Lower lobe of right lung (tissue), 2 donors: ENCODE measurements at regions not wholly inside any gene's neighbourhood (a gene's known extent, or its start where the extent isn't known, plus 50 kb on each side); places are given as distances from the start of the nearest gene placed in this dataset.

ENCODE experiments used
- ATAC-seq, 2 donors: fragments of 200-7000 bp; cut with Tn5 transposase; one replicate each; pipeline ENCODE4 v1.9.1; 2020 to 2022; ENCODE audit warnings: mild to moderate bottlenecking in 2 of 2, moderate library complexity in 2 of 2
- DNase-seq: peaks from one replicate; pipeline ENCODE4 v3.0.0-alpha.2; 2020
- H3K27ac ChIP-seq: fragments of 200-600 bp; one replicate; pipeline ENCODE4 v1.8.0; 2022
- H3K27me3 ChIP-seq: fragments of 200-600 bp; one replicate; pipeline ENCODE4 v1.8.0; 2022; ENCODE audit warnings: low read depth
- H3K36me3 ChIP-seq: fragments of 200-600 bp; one replicate; pipeline ENCODE4 v1.8.0; 2022; ENCODE audit warnings: mild to moderate bottlenecking
- H3K4me1 ChIP-seq: fragments of 200-600 bp; one replicate; pipeline ENCODE4 v1.8.0; 2022
- H3K4me3 ChIP-seq: fragments of 200-600 bp; one replicate; pipeline ENCODE4 v1.8.0; 2022; ENCODE audit warnings: mild to moderate bottlenecking
- H3K9me3 ChIP-seq: fragments of 200-600 bp; one replicate; pipeline ENCODE4 v1.8.0; 2022
- intact Hi-C: fragments of 100-400 bp; cut with DNase I; formaldehyde crosslinking; loops from one replicate; pipeline ENCODE4 v1.11.0; 2022
- TF ChIP-seq, protein P1 (sequence below): fragments of 200-600 bp; IDR thresholded peaks from one replicate; pipeline ENCODE4 v1.8.0; 2022; ENCODE audit warnings: antibody characterized with exemption, mild to moderate bottlenecking
- donor health status: DM: no; HTN: yes; CAD: no; lungs with severe emphysema.

DNA sequence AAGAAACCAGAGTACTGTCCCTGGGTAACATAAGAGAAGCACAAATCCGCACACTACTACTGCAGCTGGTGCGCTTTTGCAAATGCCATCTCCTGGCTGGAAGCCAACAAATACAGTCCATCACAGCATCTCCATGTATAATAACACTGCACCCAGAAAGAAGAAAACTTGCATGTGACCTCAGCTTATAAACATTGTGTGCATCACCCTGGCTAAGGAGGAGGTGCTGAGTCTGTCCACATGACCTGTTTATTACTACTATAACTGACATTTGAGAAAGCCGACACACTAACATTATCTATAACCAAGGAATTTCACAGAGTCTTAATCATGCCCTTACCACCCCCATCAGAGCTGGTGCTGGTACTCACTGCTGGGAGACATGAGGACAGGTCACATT, 516.8 kb downstream of the CFAP47 start:
- no peaks in the 10 kb centered on the region for H3K4me1 ChIP-seq
- intact Hi-C loops = no loop called here
- ATAC-seq = no peak
- no peak overlapping the region for H3K27ac ChIP-seq
- DNase-seq = no peak
- TF ChIP-seq, protein P1, sequence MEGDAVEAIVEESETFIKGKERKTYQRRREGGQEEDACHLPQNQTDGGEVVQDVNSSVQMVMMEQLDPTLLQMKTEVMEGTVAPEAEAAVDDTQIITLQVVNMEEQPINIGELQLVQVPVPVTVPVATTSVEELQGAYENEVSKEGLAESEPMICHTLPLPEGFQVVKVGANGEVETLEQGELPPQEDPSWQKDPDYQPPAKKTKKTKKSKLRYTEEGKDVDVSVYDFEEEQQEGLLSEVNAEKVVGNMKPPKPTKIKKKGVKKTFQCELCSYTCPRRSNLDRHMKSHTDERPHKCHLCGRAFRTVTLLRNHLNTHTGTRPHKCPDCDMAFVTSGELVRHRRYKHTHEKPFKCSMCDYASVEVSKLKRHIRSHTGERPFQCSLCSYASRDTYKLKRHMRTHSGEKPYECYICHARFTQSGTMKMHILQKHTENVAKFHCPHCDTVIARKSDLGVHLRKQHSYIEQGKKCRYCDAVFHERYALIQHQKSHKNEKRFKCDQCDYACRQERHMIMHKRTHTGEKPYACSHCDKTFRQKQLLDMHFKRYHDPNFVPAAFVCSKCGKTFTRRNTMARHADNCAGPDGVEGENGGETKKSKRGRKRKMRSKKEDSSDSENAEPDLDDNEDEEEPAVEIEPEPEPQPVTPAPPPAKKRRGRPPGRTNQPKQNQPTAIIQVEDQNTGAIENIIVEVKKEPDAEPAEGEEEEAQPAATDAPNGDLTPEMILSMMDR = no peak
- H3K27me3 ChIP-seq = no peaks in the 10 kb centered on the region
- H3K36me3 ChIP-seq = no peaks in the 10 kb centered on the region
- no peak overlapping the region for H3K4me3 ChIP-seq
- no peaks in the 10 kb centered on the region for H3K9me3 ChIP-seq

DNA sequence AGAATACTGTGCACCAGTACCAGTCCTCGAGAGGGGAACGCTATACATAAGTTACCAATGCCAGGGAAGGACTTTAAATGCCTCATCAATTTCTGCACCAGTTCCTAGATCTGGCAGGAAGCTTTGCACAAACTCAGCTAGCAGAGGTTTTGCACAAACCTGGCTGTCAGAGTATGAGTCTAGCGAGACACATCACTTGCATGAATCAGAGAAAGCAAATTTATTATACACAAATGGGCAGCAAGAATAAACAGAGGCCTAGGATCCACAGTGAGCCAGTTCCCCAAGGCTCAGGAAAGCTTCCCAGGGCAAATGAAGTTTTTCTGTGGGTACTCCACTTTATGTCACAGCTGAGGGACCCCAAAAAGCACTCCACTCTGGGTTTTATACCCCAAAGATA, 523.5 kb downstream of the CFAP47 start:
- intact Hi-C loops = no loop called here
- Histone ChIP-seq H3K27ac (no peak overlapping the region), H3K4me1 (no peaks in the 10 kb centered on the region), H3K4me3 (no peak overlapping the region), H3K36me3 (no peaks in the 10 kb centered on the region), H3K27me3 (no peaks in the 10 kb centered on the region), H3K9me3 (no peaks in the 10 kb centered on the region)
- DNase-seq = no peak
- no peak for ATAC-seq
- TF ChIP-seq, protein P1 = no peak

DNA sequence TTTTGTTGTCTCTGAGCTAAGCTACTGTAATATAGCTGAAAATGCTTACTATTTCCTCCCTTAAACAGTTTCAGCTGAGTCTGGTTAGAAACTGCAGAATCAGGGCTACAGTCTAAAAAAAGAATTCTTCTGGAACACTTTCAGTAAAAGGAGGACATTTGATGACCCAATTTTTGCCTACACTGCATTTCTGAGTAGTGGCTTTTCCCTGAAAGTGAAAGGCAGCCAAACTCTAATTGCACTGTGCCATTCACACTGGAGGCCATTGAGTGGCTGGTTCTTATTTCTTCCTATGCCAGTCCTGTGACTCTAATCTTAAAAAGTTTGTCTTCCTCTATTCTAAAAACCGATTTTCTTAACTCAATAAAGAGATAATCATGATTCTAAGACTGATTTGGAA, 526.0 kb downstream of the CFAP47 start:
- H3K4me3 ChIP-seq = no peak overlapping the region
- DNase-seq = no peak
- H3K27ac ChIP-seq = no peak overlapping the region
- TF ChIP-seq, protein P1 = no peak
- H3K4me1 ChIP-seq = no peaks in the 10 kb centered on the region
- ATAC-seq = no peak
- intact Hi-C loops = no loop called here
- H3K36me3 ChIP-seq = no peaks in the 10 kb centered on the region
- H3K9me3 ChIP-seq = no peaks in the 10 kb centered on the region
- H3K27me3 ChIP-seq = no peaks in the 10 kb centered on the region

DNA sequence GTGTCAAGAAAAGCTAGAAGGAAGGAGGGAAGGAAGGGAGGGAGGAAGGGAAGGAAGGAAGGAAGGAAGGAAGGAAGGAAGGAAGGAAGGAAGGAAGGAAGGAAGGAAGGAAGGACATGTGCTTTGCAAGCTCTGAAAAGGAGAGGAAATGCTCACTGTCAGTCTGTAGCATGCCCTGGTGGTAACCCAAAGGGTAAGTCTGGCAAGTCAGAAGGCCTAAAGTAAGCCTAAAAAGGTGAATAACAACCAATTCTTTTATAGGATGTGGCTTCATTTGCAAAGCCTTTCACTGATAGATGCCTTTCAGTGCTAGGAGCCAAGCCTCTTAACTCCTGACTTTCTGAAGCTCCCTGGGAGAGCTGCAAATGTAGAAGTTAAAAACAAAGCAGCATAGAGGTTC, 542.6 kb downstream of the CFAP47 start:
- H3K9me3 ChIP-seq = no peaks in the 10 kb centered on the region
- intact Hi-C loops = no loop called here
- no peak for ATAC-seq

DNA sequence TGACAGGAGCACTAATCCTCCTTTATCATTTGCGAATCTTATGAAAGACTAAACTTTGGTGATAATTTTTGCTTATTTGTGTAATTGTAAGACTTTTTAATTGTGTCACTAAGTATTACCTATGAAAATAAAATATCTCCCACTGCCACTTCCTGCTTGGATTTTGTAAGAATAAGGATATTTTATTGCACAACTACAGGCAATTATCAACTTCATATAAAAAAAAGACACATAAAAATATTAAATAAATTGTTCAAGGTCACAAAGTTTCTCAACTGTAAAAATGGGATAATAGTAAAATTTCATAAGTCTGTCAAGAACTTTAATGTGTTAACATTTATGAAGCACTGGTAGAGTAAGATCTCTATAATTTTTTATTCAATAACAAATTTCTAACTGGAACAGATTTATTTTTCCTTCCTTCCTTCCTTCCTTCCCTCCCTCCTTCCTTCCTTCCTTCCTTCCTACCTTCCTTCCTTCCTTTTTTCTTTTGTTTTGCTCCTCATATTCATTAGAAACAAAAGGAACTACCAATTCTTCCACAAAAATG, 527.6 kb upstream of the FAM47C start:
- no peaks in the 10 kb centered on the region for H3K4me1 ChIP-seq
- no peaks in the 10 kb centered on the region for H3K36me3 ChIP-seq
- H3K9me3 ChIP-seq = no peaks in the 10 kb centered on the region
- H3K27ac ChIP-seq = no peak overlapping the region
- no peaks in the 10 kb centered on the region for H3K27me3 ChIP-seq
- no peak overlapping the region for H3K4me3 ChIP-seq
- TF ChIP-seq, protein P1 = no peak
- ATAC-seq (no peak), DNase-seq (no peak)
- intact Hi-C loops = no loop called here

More for the DNA sequence above, 542.6 kb downstream of the CFAP47 start:
- TF ChIP-seq, protein P1 = no peak
- H3K36me3 ChIP-seq = no peaks in the 10 kb centered on the region
- H3K27ac ChIP-seq = no peak overlapping the region
- no peaks in the 10 kb centered on the region for H3K4me1 ChIP-seq
- no peak for DNase-seq
- H3K4me3 ChIP-seq = no peak overlapping the region
- no peaks in the 10 kb centered on the region for H3K27me3 ChIP-seq
